CD4-positive, alpha-beta memory T cell (primary cell): ENCODE measurements at regions not wholly inside any gene's neighbourhood (a gene's known extent, or its start where the extent isn't known, plus 50 kb on each side); places are given as distances from the start of the nearest gene placed in this dataset.
"Not testable (repeated sequence)": the region's sequence is repeated elsewhere in the genome, so short reads cannot be mapped to it uniquely, and the experiment has no call there.

Experiments used
- CTCF ChIA-PET: fragments of 350-600 bp; sonication (Branson Sonifier 250); formaldehyde crosslinking; loops from one replicate; lab custom pipeline; 2021; ENCODE audit warnings: inconsistent platforms; ENCODE audit not compliant: partially characterized antibody; lab: Charles Lee
- POLR2A ChIA-PET: fragments of 350-600 bp; sonication (Branson Sonifier 250); formaldehyde crosslinking; loops from one replicate; lab custom pipeline; 2021; ENCODE audit not compliant: partially characterized antibody; lab: Charles Lee
- DNase-seq, 5 donors: peaks; one replicate each; pipeline versions ENCODE4 v3.0.0 to v3.0.0-alpha.2; 2020 to 2022; ENCODE audit warnings: mixed read lengths in 1 of 5
- H3K27ac ChIP-seq: one replicate; pipeline ENCODE4 v1.7.0; 2013; ENCODE audit warnings: low read depth, low read length
- H3K27me3 ChIP-seq: 2 replicates; pipeline ENCODE4 v1.7.0; 2013; ENCODE audit warnings: mild to moderate bottlenecking, low read length, moderate library complexity; ENCODE audit not compliant: insufficient read depth
- H3K36me3 ChIP-seq: 2 replicates; pipeline ENCODE4 v1.7.0; 2013; ENCODE audit warnings: mild to moderate bottlenecking, low read length, moderate library complexity; ENCODE audit not compliant: insufficient read depth
- H3K4me1 ChIP-seq: 2 replicates; pipeline ENCODE4 v1.7.0; 2013; ENCODE audit warnings: mild to moderate bottlenecking, low read length, moderate library complexity; ENCODE audit not compliant: insufficient read depth
- H3K4me3 ChIP-seq, 2 donors: one replicate each; pipeline ENCODE4 v1.7.0; 2013; ENCODE audit warnings: low read length in 2 of 2, mild to moderate bottlenecking in 1 of 2
- H3K9me3 ChIP-seq, 2 donors: one replicate each; pipeline ENCODE4 v1.7.0; 2013; ENCODE audit warnings: low read length in 2 of 2, control low read depth in 1 of 2; ENCODE audit not compliant: control insufficient read depth in 1 of 2
- H3K27ac Mint-ChIP-seq, 7 donors: one replicate each; pipeline ENCODE4 v1.8.0; 2020 to 2021; ENCODE audit warnings: mixed read lengths in 7 of 7, mild to moderate bottlenecking in 6 of 7, inconsistent platforms in 3 of 7, moderate library complexity in 3 of 7
- H3K27me3 Mint-ChIP-seq, 2 donors: one replicate each; pipeline ENCODE4 v1.8.0; 2020 to 2021; ENCODE audit warnings: mixed read lengths in 2 of 2
- H3K36me3 Mint-ChIP-seq, 2 donors: one replicate each; pipeline ENCODE4 v1.8.0; 2020 to 2021; ENCODE audit warnings: mixed read lengths in 2 of 2, inconsistent platforms in 1 of 2, mild to moderate bottlenecking in 1 of 2
- H3K4me1 Mint-ChIP-seq, 4 donors: one replicate each; pipeline ENCODE4 v1.8.0; 2020 to 2021; ENCODE audit warnings: mixed read lengths in 4 of 4, mild to moderate bottlenecking in 1 of 4
- H3K4me3 Mint-ChIP-seq, 8 donors: one replicate each; pipeline ENCODE4 v1.8.0; 2020 to 2021; ENCODE audit warnings: mixed read lengths in 8 of 8, mild to moderate bottlenecking in 7 of 8, moderate library complexity in 6 of 8, inconsistent platforms in 3 of 8
- H3K9me3 Mint-ChIP-seq, 8 donors: one replicate each; pipeline ENCODE4 v1.8.0; 2020 to 2021; ENCODE audit warnings: mixed read lengths in 8 of 8, mild to moderate bottlenecking in 5 of 8, inconsistent platforms in 3 of 8, moderate library complexity in 1 of 8
- intact Hi-C: fragments of 100-400 bp; cut with micrococcal nuclease; formaldehyde crosslinking; loops from one replicate; pipeline ENCODE4 v1.15.1; 2023

DNA sequence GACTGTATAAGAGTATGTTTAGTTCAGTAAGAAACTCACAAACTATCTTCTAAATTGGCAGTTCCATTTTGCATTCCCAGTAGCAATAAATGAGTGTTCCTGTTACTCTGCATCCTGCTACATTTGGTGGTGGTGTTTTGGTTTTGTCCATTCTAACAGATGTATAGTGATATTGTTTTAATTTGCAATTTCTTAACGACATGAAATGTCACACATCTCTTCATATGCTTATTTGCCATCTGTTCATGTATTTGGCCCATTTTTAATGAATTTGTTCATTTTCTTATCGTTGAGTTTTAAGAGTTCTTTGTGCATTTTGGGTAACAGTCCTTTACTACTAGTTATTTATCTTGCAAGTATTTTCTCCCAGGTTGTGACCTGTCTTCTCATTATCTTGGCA lies 232.2 kb downstream of the TMA16 start:
- Mint-ChIP-seq H3K4me1 (no peaks in the 10 kb centered on the region), H3K9me3 (peaks cover 0 to 10% (median 3%) of the 10 kb centered on the region in 8 donors), H3K27ac (no peak overlapping the region), H3K4me3 (no peak overlapping the region), H3K36me3 (no peaks in the 10 kb centered on the region), H3K27me3 (peaks cover 2 to 10% of the 10 kb centered on the region in 2 donors)
- POLR2A ChIA-PET, result no interaction called here
- intact Hi-C loops, result no loop called here
- Histone ChIP-seq H3K27me3 (no peaks in the 10 kb centered on the region), H3K9me3 (no peaks in the 10 kb centered on the region), H3K4me1 (no peaks in the 10 kb centered on the region), H3K27ac (no peak overlapping the region), H3K4me3 (no peak overlapping the region), H3K36me3 (no peaks in the 10 kb centered on the region)
- no peak for DNase-seq
- CTCF ChIA-PET, result no interaction called here

DNA sequence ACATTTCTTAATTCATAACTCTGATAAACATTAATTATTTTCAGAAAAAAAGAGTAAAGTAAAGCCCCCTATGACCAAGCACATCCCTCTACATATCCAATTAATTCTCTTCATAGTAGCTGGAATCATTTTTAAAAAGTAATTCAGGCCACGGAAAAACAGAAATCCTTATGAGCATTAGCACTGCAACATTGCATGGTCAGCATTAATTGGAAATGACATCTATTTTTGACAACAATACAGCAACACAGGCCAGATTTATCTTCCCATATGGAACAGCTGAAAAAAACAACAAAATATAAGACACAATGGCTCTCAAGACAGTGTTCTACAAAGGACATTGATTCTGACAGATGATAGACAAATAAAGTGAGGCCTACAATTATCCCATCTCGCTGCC lies 236.6 kb downstream of the TMA16 start:
- Histone ChIP-seq H3K4me1 (no peaks in the 10 kb centered on the region), H3K36me3 (no peaks in the 10 kb centered on the region), H3K27ac (no peak overlapping the region), H3K9me3 (no peaks in the 10 kb centered on the region), H3K27me3 (no peaks in the 10 kb centered on the region), H3K4me3 (no peak overlapping the region)
- no peak for DNase-seq
- Mint-ChIP-seq H3K9me3 (peaks cover 0 to 12% (median under 1%) of the 10 kb centered on the region in 8 donors), H3K27me3 (peaks cover 2 to 7% of the 10 kb centered on the region in 2 donors), H3K4me1 (no peaks in the 10 kb centered on the region), H3K27ac (no peak overlapping the region), H3K4me3 (no peak overlapping the region), H3K36me3 (no peaks in the 10 kb centered on the region)
- intact Hi-C loops, result no loop called here
- ChIA-PET CTCF (interaction anchor here (1.6 kb wide), 1 partner anchor 24 kb away, joined by 4 read pairs; no protein-coding TSS in a partner anchor), POLR2A (no interaction called here)

DNA sequence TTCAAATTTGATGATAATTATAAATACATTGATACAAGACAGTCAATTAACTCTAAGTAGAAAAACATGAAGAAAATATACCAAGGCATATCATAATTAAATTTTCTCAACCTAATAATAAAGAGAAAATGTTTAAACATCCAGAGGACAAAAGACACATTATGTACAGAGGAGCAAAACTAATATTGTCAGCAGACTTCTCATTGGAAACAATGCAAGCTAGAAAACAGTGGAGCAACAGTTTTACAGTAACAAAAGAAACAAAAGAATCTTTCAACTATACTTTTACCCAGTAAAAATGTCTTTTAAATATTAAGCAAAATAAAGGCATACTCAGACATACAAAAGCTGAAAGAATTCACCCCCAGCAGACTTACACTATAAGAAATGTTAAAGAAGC lies 238.0 kb downstream of the TMA16 start:
- H3K4me3 Mint-ChIP-seq, result no peak overlapping the region
- no peak overlapping the region for H3K4me3 ChIP-seq
- H3K27me3 Mint-ChIP-seq, result peaks cover 2 to 7% of the 10 kb centered on the region in 2 donors
- ChIA-PET POLR2A (no interaction called here), CTCF (no interaction called here)
- H3K36me3 ChIP-seq, result no peaks in the 10 kb centered on the region
- no peaks in the 10 kb centered on the region for H3K4me1 ChIP-seq
- peaks cover 0 to 9% (median under 1%) of the 10 kb centered on the region in 8 donors for H3K9me3 Mint-ChIP-seq
- no peaks in the 10 kb centered on the region for H3K9me3 ChIP-seq
- intact Hi-C loops, result no loop called here
- H3K27ac ChIP-seq, result no peak overlapping the region
- H3K27ac Mint-ChIP-seq, result no peak overlapping the region
- DNase-seq, result no peak
- H3K27me3 ChIP-seq, result no peaks in the 10 kb centered on the region
- H3K4me1 Mint-ChIP-seq, result no peaks in the 10 kb centered on the region
- H3K36me3 Mint-ChIP-seq, result no peaks in the 10 kb centered on the region

DNA sequence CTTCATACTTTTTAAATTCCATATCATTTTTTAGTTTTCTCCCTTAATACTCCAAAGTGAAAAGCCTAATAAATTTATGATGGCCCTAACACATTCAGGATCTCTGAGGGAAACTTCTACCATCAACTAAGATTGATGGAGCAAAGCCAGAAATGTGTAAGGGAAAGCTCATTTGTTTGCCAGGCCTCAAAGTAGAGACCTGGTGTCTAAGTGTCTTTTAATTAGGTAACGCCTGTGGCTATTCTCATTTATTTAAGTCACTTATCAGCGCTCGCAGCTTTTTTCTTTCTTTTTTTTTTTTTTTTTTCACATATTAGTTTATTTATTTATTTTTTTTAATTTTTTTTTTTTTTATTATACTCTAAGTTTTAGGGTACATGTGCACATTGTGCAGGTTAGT lies 242.4 kb downstream of the TMA16 start:
- no peak overlapping the region for H3K4me3 Mint-ChIP-seq
- H3K27ac Mint-ChIP-seq, result no peak overlapping the region
- DNase-seq, result no peak
- H3K36me3 Mint-ChIP-seq, result no peaks in the 10 kb centered on the region
- Histone ChIP-seq H3K4me3 (no peak overlapping the region), H3K36me3 (no peaks in the 10 kb centered on the region), H3K9me3 (no peaks in the 10 kb centered on the region), H3K27ac (no peak overlapping the region), H3K4me1 (no peaks in the 10 kb centered on the region), H3K27me3 (no peaks in the 10 kb centered on the region)
- H3K4me1 Mint-ChIP-seq, result no peaks in the 10 kb centered on the region
- no peaks in the 10 kb centered on the region for H3K27me3 Mint-ChIP-seq
- intact Hi-C loops, result no loop called here
- ChIA-PET CTCF (interaction anchor here (0.7 kb wide), 1 partner anchor 257 kb away, joined by 3 read pairs; no protein-coding TSS in a partner anchor), POLR2A (no interaction called here)
- peaks cover 0 to 2% (median 0%) of the 10 kb centered on the region in 8 donors for H3K9me3 Mint-ChIP-seq

DNA sequence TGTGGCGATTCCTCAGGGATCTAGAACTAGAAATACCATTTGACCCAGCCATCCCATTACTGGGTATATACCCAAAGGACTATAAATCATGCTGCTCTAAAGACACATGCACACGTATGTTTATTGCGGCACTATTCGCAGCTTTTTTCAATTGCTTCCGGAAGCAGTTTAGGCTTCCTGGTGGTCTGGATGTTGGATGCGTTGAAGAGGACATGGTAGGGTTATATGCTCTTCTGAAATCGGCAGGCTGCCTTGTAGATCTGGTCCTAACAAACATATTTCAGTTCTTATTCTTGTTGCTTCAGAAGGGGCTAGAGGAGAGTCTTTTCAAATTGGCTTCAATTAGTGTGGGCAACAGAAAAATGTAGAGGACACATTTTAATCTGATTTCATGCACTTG lies 243.4 kb downstream of the TMA16 start:
- H3K4me1 Mint-ChIP-seq, result not testable (repeated sequence)

DNA sequence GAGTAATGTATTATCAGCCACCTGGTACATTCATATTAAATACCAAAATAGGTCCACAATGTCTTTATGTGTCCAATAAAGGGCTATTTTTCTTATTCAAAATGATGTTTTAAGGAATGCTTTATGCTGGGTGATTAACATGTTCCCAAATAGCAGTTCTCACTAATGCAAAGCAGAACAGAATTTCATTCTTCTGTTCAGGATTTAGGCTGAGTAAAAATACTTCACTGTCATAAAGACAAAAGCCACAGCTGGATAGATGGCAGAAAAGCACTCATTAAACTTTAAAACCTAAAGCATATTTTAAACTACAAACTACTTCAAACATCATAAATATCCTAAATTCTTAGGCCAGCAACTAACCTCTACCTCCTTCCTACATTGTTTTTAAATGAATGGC lies 244.0 kb downstream of the TMA16 start:
- Mint-ChIP-seq H3K4me1 (no peaks in the 10 kb centered on the region), H3K4me3 (no peak overlapping the region), H3K9me3 (peaks cover 0 to 2% (median 0%) of the 10 kb centered on the region in 8 donors), H3K27me3 (no peaks in the 10 kb centered on the region), H3K36me3 (no peaks in the 10 kb centered on the region), H3K27ac (no peak overlapping the region)
- CTCF ChIA-PET, result no interaction called here
- Histone ChIP-seq H3K27ac (no peak overlapping the region), H3K4me1 (no peaks in the 10 kb centered on the region), H3K27me3 (no peaks in the 10 kb centered on the region), H3K9me3 (no peaks in the 10 kb centered on the region), H3K36me3 (no peaks in the 10 kb centered on the region), H3K4me3 (no peak overlapping the region)
- intact Hi-C loops, result no loop called here
- POLR2A ChIA-PET, result no interaction called here
- no peak for DNase-seq

More for the DNA sequence above, 243.4 kb downstream of the TMA16 start:
- H3K36me3 Mint-ChIP-seq, H3K27ac ChIP-seq, DNase-seq, H3K27me3 Mint-ChIP-seq, POLR2A ChIA-PET, H3K4me1 ChIP-seq, H3K9me3 Mint-ChIP-seq, intact Hi-C loops, H3K4me3 ChIP-seq, H3K9me3 ChIP-seq, H3K27me3 ChIP-seq, H3K4me3 Mint-ChIP-seq, CTCF ChIA-PET, H3K27ac Mint-ChIP-seq, H3K36me3 ChIP-seq: not testable (repeated sequence)

DNA sequence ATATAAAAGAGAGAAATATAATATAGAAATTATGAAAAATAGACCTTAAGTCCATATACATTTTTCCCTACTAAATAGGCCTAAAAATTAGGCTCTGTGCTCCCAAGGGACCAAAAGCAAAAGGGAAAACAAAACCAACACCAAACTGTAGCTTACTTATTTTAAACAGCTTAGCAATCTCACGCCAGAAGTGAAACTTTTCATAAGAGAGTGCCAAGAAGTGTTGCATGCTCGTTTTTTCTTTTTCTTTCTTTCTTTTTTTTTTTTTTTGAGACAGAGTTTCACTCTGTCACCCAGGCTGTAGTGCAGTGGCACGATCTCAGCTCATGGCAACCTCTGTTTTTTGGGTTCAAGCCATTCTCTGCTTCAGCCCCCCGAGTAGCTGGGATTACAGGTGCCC lies 250.4 kb downstream of the TMA16 start:
- no peak overlapping the region for H3K4me3 ChIP-seq
- POLR2A ChIA-PET, result no interaction called here
- H3K4me3 Mint-ChIP-seq, result no peak overlapping the region
- H3K27ac Mint-ChIP-seq, result no peak overlapping the region
- H3K27ac ChIP-seq, result no peak overlapping the region
- H3K27me3 ChIP-seq, result no peaks in the 10 kb centered on the region
- peaks cover 5 to 12% of the 10 kb centered on the region in 2 donors for H3K27me3 Mint-ChIP-seq
- H3K36me3 ChIP-seq, result no peaks in the 10 kb centered on the region
- H3K9me3 ChIP-seq, result no peaks in the 10 kb centered on the region
- H3K4me1 Mint-ChIP-seq, result no peaks in the 10 kb centered on the region
- no peaks in the 10 kb centered on the region for H3K36me3 Mint-ChIP-seq
- intact Hi-C loops, result no loop called here
- H3K9me3 Mint-ChIP-seq, result peaks cover 0 to 10% (median 0%) of the 10 kb centered on the region in 8 donors
- DNase-seq, result no peak
- no peaks in the 10 kb centered on the region for H3K4me1 ChIP-seq
- CTCF ChIA-PET, result interaction anchor here (1.2 to 2.0 kb wide), 2 partner anchors 10 to 198 kb away, joined by 3 to 4 read pairs; no protein-coding TSS in a partner anchor

DNA sequence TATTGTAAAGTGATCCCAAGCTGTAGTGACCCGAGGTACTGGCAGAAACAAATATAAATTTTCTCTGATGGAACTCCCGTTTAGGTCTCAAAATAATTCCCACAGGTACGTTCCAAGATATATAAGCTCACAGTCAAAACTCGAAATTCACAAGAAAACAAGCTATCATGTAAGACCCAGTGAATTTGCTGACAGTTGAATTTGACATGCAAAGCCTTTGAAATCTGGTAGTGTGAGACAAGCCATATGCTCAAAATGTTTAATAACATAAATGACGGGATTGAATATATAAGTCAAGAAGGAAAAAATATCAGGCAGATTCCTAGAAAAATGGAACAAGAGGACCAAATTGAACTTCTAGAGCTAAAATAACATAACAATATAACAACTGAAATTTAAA lies 252.8 kb downstream of the TMA16 start:
- CTCF ChIA-PET, result interaction anchor here (1.5 kb wide), 1 partner anchor 193 kb away, joined by 4 read pairs; no protein-coding TSS in a partner anchor
- no peaks in the 10 kb centered on the region for H3K4me1 Mint-ChIP-seq
- no peak overlapping the region for H3K4me3 Mint-ChIP-seq

More for the DNA sequence above, 252.8 kb downstream of the TMA16 start:
- intact Hi-C loops, result no loop called here
- Histone ChIP-seq H3K36me3 (no peaks in the 10 kb centered on the region), H3K4me1 (no peaks in the 10 kb centered on the region), H3K27ac (no peak overlapping the region), H3K27me3 (no peaks in the 10 kb centered on the region), H3K9me3 (no peaks in the 10 kb centered on the region), H3K4me3 (no peak overlapping the region)
- H3K9me3 Mint-ChIP-seq, result peaks cover 0 to 10% (median 0%) of the 10 kb centered on the region in 8 donors
- no peaks in the 10 kb centered on the region for H3K36me3 Mint-ChIP-seq
- H3K27me3 Mint-ChIP-seq, result peaks cover 5 to 12% of the 10 kb centered on the region in 2 donors
- POLR2A ChIA-PET, result no interaction called here
- DNase-seq, result no peak
- no peak overlapping the region for H3K27ac Mint-ChIP-seq
